ENCODE measurements at regions not wholly inside any gene's neighbourhood (a gene's known extent, or its start where the extent isn't known, plus 50 kb on each side); places are given as distances from the start of the nearest gene placed in this dataset.

GRCh38 chr2:64337314-64337713 is 116.6 kb upstream of the LGALSL start:
- no CpG with 5 or more reads among the region's 3 CpGs for WGBS (ENCODE audit: insufficient coverage, insufficient read length)
- Histone ChIP-seq H3K9me3 (ENCODE audit: control insufficient read depth, insufficient read depth, low read length) (no peaks in the 10 kb centered on the region), H3K27me3 (ENCODE audit: control insufficient read depth, insufficient read depth, low read length) (no peaks in the 10 kb centered on the region), H3K36me3 (ENCODE audit: control insufficient read depth, insufficient read depth, low read length) (no peaks in the 10 kb centered on the region), H3K27ac (ENCODE audit: low read length) (no peak overlapping the region), H3K4me1 (ENCODE audit: control insufficient read depth, insufficient read depth, low read length) (peaks cover 3% of the 10 kb centered on the region), H3K4me3 (ENCODE audit: low read length) (no peak overlapping the region)
- no peak for DNase-seq (ENCODE audit: low read depth, low spot score)

- Histone ChIP-seq H3K4me1 (ENCODE audit: control insufficient read depth, insufficient read depth, low read length) (peaks cover 3% of the 10 kb centered on the region), H3K27me3 (ENCODE audit: control insufficient read depth, insufficient read depth, low read length) (no peaks in the 10 kb centered on the region), H3K27ac (ENCODE audit: low read length) (no peak overlapping the region), H3K9me3 (ENCODE audit: control insufficient read depth, insufficient read depth, low read length) (no peaks in the 10 kb centered on the region), H3K4me3 (ENCODE audit: low read length) (no peak overlapping the region), H3K36me3 (ENCODE audit: control insufficient read depth, insufficient read depth, low read length) (no peaks in the 10 kb centered on the region)
- no peak for DNase-seq (ENCODE audit: low read depth, low spot score)
- WGBS (ENCODE audit: insufficient coverage, insufficient read length) = no CpG with 5 or more reads among the region's 4 CpGs
These were observed 115.9 kb upstream of the LGALSL start for GRCh38 chr2:64338108-64338507.

GRCh38 chr2:64338910-64339500 is 115.0 kb upstream of the LGALSL start:
- no peaks in the 10 kb centered on the region for H3K36me3 ChIP-seq (ENCODE audit: control insufficient read depth, insufficient read depth, low read length)
- H3K27me3 ChIP-seq (ENCODE audit: control insufficient read depth, insufficient read depth, low read length) = no peaks in the 10 kb centered on the region
- no peak for DNase-seq (ENCODE audit: low read depth, low spot score)
- H3K27ac ChIP-seq (ENCODE audit: low read length) = no peak overlapping the region
- no peaks in the 10 kb centered on the region for H3K9me3 ChIP-seq (ENCODE audit: control insufficient read depth, insufficient read depth, low read length)
- no CpG with 5 or more reads among the region's 5 CpGs for WGBS (ENCODE audit: insufficient coverage, insufficient read length)
- peaks cover 3% of the 10 kb centered on the region for H3K4me1 ChIP-seq (ENCODE audit: control insufficient read depth, insufficient read depth, low read length)
- no peak overlapping the region for H3K4me3 ChIP-seq (ENCODE audit: low read length)

- Histone ChIP-seq H3K4me1 (ENCODE audit: control insufficient read depth, insufficient read depth, low read length) (peaks cover 3% of the 10 kb centered on the region), H3K4me3 (ENCODE audit: low read length) (no peak overlapping the region), H3K36me3 (ENCODE audit: control insufficient read depth, insufficient read depth, low read length) (no peaks in the 10 kb centered on the region), H3K27ac (ENCODE audit: low read length) (no peak overlapping the region), H3K27me3 (ENCODE audit: control insufficient read depth, insufficient read depth, low read length) (no peaks in the 10 kb centered on the region), H3K9me3 (ENCODE audit: control insufficient read depth, insufficient read depth, low read length) (no peaks in the 10 kb centered on the region)
- no peak for DNase-seq (ENCODE audit: low read depth, low spot score)
- no CpG with 5 or more reads among the region's 6 CpGs for WGBS (ENCODE audit: insufficient coverage, insufficient read length)
These were observed 112.5 kb upstream of the LGALSL start for GRCh38 chr2:64341461-64341860.

- DNase-seq (ENCODE audit: low read depth, low spot score) = no peak
- no peak overlapping the region for H3K27ac ChIP-seq (ENCODE audit: low read length)
- H3K9me3 ChIP-seq (ENCODE audit: control insufficient read depth, insufficient read depth, low read length) = no peaks in the 10 kb centered on the region
- peaks cover 3% of the 10 kb centered on the region for H3K4me1 ChIP-seq (ENCODE audit: control insufficient read depth, insufficient read depth, low read length)
- H3K36me3 ChIP-seq (ENCODE audit: control insufficient read depth, insufficient read depth, low read length) = no peaks in the 10 kb centered on the region
- H3K27me3 ChIP-seq (ENCODE audit: control insufficient read depth, insufficient read depth, low read length) = no peaks in the 10 kb centered on the region
- H3K4me3 ChIP-seq (ENCODE audit: low read length) = no peak overlapping the region
- WGBS (ENCODE audit: insufficient coverage, insufficient read length) = no CpG with 5 or more reads among the region's 6 CpGs
These were observed 111.5 kb upstream of the LGALSL start for GRCh38 chr2:64342195-64343099.

GRCh38 chr2:64344999-64345576 is 108.9 kb upstream of the LGALSL start:
- no CpG with 5 or more reads among the region's 1 CpG for WGBS (ENCODE audit: insufficient coverage, insufficient read length)
- Histone ChIP-seq H3K27me3 (ENCODE audit: control insufficient read depth, insufficient read depth, low read length) (no peaks in the 10 kb centered on the region), H3K4me1 (ENCODE audit: control insufficient read depth, insufficient read depth, low read length) (no peaks in the 10 kb centered on the region), H3K4me3 (ENCODE audit: low read length) (no peak overlapping the region), H3K9me3 (ENCODE audit: control insufficient read depth, insufficient read depth, low read length) (no peaks in the 10 kb centered on the region), H3K27ac (ENCODE audit: low read length) (no peak overlapping the region), H3K36me3 (ENCODE audit: control insufficient read depth, insufficient read depth, low read length) (no peaks in the 10 kb centered on the region)
- DNase-seq (ENCODE audit: low read depth, low spot score) = no peak

- H3K27me3 ChIP-seq (ENCODE audit: control insufficient read depth, insufficient read depth, low read length) = no peaks in the 10 kb centered on the region
- H3K4me3 ChIP-seq (ENCODE audit: low read length) = no peak overlapping the region
- H3K4me1 ChIP-seq (ENCODE audit: control insufficient read depth, insufficient read depth, low read length) = no peaks in the 10 kb centered on the region
- no peak overlapping the region for H3K27ac ChIP-seq (ENCODE audit: low read length)
- H3K9me3 ChIP-seq (ENCODE audit: control insufficient read depth, insufficient read depth, low read length) = no peaks in the 10 kb centered on the region
- no CpG with 5 or more reads among the region's 2 CpGs for WGBS (ENCODE audit: insufficient coverage, insufficient read length)
- no peaks in the 10 kb centered on the region for H3K36me3 ChIP-seq (ENCODE audit: control insufficient read depth, insufficient read depth, low read length)
- DNase-seq (ENCODE audit: low read depth, low spot score) = no peak
These were observed 108.0 kb upstream of the LGALSL start for GRCh38 chr2:64345998-64346397.

GRCh38 chr2:64348386-64349130 is 105.4 kb upstream of the LGALSL start:
- H3K4me3 ChIP-seq (ENCODE audit: low read length) = no peak overlapping the region
- no peak for DNase-seq (ENCODE audit: low read depth, low spot score)
- no peak overlapping the region for H3K27ac ChIP-seq (ENCODE audit: low read length)
- no peaks in the 10 kb centered on the region for H3K9me3 ChIP-seq (ENCODE audit: control insufficient read depth, insufficient read depth, low read length)
- WGBS (ENCODE audit: insufficient coverage, insufficient read length) = no CpG with 5 or more reads among the region's 6 CpGs
- H3K27me3 ChIP-seq (ENCODE audit: control insufficient read depth, insufficient read depth, low read length) = no peaks in the 10 kb centered on the region
- no peaks in the 10 kb centered on the region for H3K36me3 ChIP-seq (ENCODE audit: control insufficient read depth, insufficient read depth, low read length)
- H3K4me1 ChIP-seq (ENCODE audit: control insufficient read depth, insufficient read depth, low read length) = no peaks in the 10 kb centered on the region

GRCh38 chr2:64349131-64349530 is 104.8 kb upstream of the LGALSL start:
- Histone ChIP-seq H3K4me3 (ENCODE audit: low read length) (no peak overlapping the region), H3K4me1 (ENCODE audit: control insufficient read depth, insufficient read depth, low read length) (no peaks in the 10 kb centered on the region), H3K9me3 (ENCODE audit: control insufficient read depth, insufficient read depth, low read length) (no peaks in the 10 kb centered on the region), H3K36me3 (ENCODE audit: control insufficient read depth, insufficient read depth, low read length) (no peaks in the 10 kb centered on the region), H3K27ac (ENCODE audit: low read length) (no peak overlapping the region), H3K27me3 (ENCODE audit: control insufficient read depth, insufficient read depth, low read length) (no peaks in the 10 kb centered on the region)
- DNase-seq (ENCODE audit: low read depth, low spot score) = no peak
- no CpG with 5 or more reads among the region's 2 CpGs for WGBS (ENCODE audit: insufficient coverage, insufficient read length)

- H3K27me3 ChIP-seq (ENCODE audit: control insufficient read depth, insufficient read depth, low read length) = no peaks in the 10 kb centered on the region
- no peak overlapping the region for H3K27ac ChIP-seq (ENCODE audit: low read length)
- no CpG with 5 or more reads among the region's 2 CpGs for WGBS (ENCODE audit: insufficient coverage, insufficient read length)
- H3K4me1 ChIP-seq (ENCODE audit: control insufficient read depth, insufficient read depth, low read length) = no peaks in the 10 kb centered on the region
- no peak overlapping the region for H3K4me3 ChIP-seq (ENCODE audit: low read length)
- H3K9me3 ChIP-seq (ENCODE audit: control insufficient read depth, insufficient read depth, low read length) = no peaks in the 10 kb centered on the region
- no peaks in the 10 kb centered on the region for H3K36me3 ChIP-seq (ENCODE audit: control insufficient read depth, insufficient read depth, low read length)
- DNase-seq (ENCODE audit: low read depth, low spot score) = no peak
These were observed 103.0 kb upstream of the LGALSL start for GRCh38 chr2:64350996-64351395.

Data from iPS DF 6.9 (cell line).